Keratinocyte (primary cell): ENCODE measurements at regions not wholly inside any gene's neighbourhood (a gene's known extent, or its start where the extent isn't known, plus 50 kb on each side); places are given as distances from the start of the nearest gene placed in this dataset.

Experiments used
- DNase-seq: peaks from one replicate; pipeline ENCODE4 v3.0.0-alpha.2; 2011; ENCODE audit warnings: low read depth, missing footprints, low spot score
- FAIRE-seq: peaks from 2 replicates; lab custom pipeline; 2011; peaks lifted over from hg19 to GRCh38; lab: Jason Lieb, UNC
- H2AFZ ChIP-seq: 2 replicates; pipeline ENCODE4 v1.6.0; 2012; ENCODE audit warnings: low read length, control low read depth, inconsistent platforms; ENCODE audit not compliant: control insufficient read depth
- H3K27ac ChIP-seq: 2 replicates; pipeline ENCODE4 v1.5.1; 2011; ENCODE audit warnings: low read length; ENCODE audit not compliant: control insufficient read depth, insufficient read depth
- H3K27me3 ChIP-seq: 3 replicates; pipeline ENCODE4 v1.6.0; 2011; ENCODE audit warnings: low read length; ENCODE audit not compliant: control insufficient read depth, insufficient read depth; ENCODE audit errors: extremely low read depth
- H3K36me3 ChIP-seq, 2 experiments: 2 replicates in 1 of 2; 3 replicates in 1 of 2; pipeline ENCODE4 v1.5.1; 2011; ENCODE audit warnings: low read length in 2 of 2, mild to moderate bottlenecking in 1 of 2; ENCODE audit not compliant: control insufficient read depth in 2 of 2, insufficient read depth in 2 of 2; ENCODE audit errors: extremely low read depth in 1 of 2
- H3K4me1 ChIP-seq: 3 replicates; pipeline ENCODE4 v1.5.1; 2011; ENCODE audit warnings: low read length; ENCODE audit not compliant: control insufficient read depth, insufficient read depth; ENCODE audit errors: extremely low read depth
- H3K4me2 ChIP-seq: 3 replicates; pipeline ENCODE4 v1.6.0; 2011; ENCODE audit warnings: low read depth, low read length; ENCODE audit not compliant: control insufficient read depth, insufficient read depth; ENCODE audit errors: extremely low read depth
- H3K4me3 ChIP-seq, 3 experiments: fragments of 200-600 bp in 1 of 3; sonication (generic) in 1 of 3; 2 replicates in 2 of 3; 3 replicates in 1 of 3; pipeline ENCODE4 v1.5.1; 2011 to 2016; ENCODE audit warnings: low read length in 3 of 3, mild to moderate bottlenecking in 3 of 3, control low read depth in 2 of 3, inconsistent platforms in 1 of 3, low read depth in 1 of 3, mixed read lengths in 1 of 3, mixed run types in 1 of 3, moderate library complexity in 1 of 3; ENCODE audit not compliant: control insufficient read depth in 2 of 3, insufficient read depth in 2 of 3; ENCODE audit errors: extremely low read depth in 1 of 3
- H3K79me2 ChIP-seq: 2 replicates; pipeline ENCODE4 v1.6.0; 2012; ENCODE audit warnings: low read length; ENCODE audit not compliant: control insufficient read depth, insufficient read depth
- H3K9ac ChIP-seq: 3 replicates; pipeline ENCODE4 v1.6.0; 2011; ENCODE audit warnings: low read length; ENCODE audit not compliant: control insufficient read depth, insufficient read depth; ENCODE audit errors: extremely low read depth
- H3K9me1 ChIP-seq: 3 replicates; pipeline ENCODE4 v1.6.0; 2011; ENCODE audit warnings: low read length; ENCODE audit not compliant: control insufficient read depth, insufficient read depth; ENCODE audit errors: extremely low read depth
- H3K9me3 ChIP-seq: 2 replicates; pipeline ENCODE4 v1.5.1; 2012; ENCODE audit warnings: low read depth, low read length; ENCODE audit not compliant: control insufficient read depth
- H4K20me1 ChIP-seq: 3 replicates; pipeline ENCODE4 v1.6.0; 2011; ENCODE audit warnings: low read length; ENCODE audit not compliant: control insufficient read depth, insufficient read depth; ENCODE audit errors: extremely low read depth
- EZH2 ChIP-seq: IDR thresholded peaks from one replicate; pipeline ENCODE4 v1.6.1; 2012; ENCODE audit warnings: inconsistent platforms, mild to moderate bottlenecking, low read length, moderate library complexity
- dilution Hi-C: fragments of 300-500 bp; cut with MboI; formaldehyde crosslinking; loops from one replicate; pipeline ENCODE4 v1.7.0; 2020; ENCODE audit warnings: low sequenced_read_pairs; ENCODE audit not compliant: extremely low pct_ligation_motif_present
- TF ChIP-seq, protein P1 (sequence below), 3 experiments: IDR thresholded peaks in 1 of 3; conservative IDR thresholded peaks in 1 of 3; optimal IDR thresholded peaks in 1 of 3; 2 replicates in 2 of 3; 3 replicates in 1 of 3; pipeline versions ENCODE3 to v1.5.1; 2011; ENCODE audit warnings: low read length in 3 of 3, mild to moderate bottlenecking in 3 of 3, moderate library complexity in 2 of 3, control low read depth in 1 of 3, inconsistent platforms in 1 of 3; ENCODE audit not compliant: insufficient read depth in 2 of 3; ENCODE audit errors: extremely low read depth in 1 of 3

DNA sequence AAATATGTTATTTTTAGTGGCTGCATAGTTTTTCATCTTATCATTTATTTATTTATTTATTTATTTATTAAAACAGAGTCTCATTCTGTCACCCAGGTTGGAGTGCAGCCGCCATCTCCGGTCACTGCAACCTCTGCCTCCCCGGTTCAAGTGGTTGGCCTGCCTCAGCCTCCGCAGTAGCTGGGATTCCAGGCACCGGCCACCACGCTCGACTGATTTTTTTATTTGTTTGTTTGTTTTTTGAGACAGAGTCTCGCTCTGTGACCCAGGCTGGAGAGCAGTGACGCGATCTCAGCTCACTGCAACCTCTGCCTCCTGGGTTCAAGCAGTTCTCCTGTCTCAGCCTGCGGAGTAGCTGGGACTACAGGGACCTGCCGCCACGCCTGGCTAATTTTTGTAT is 262.9 kb upstream of the DDI1 start:
- Histone ChIP-seq H3K4me3 (no peak overlapping the region), H3K27ac (no peak overlapping the region), H3K9ac (no peak overlapping the region), H3K36me3 (no peaks in the 10 kb centered on the region), H3K9me1 (no peaks in the 10 kb centered on the region), H3K4me2 (no peak overlapping the region), H4K20me1 (no peaks in the 10 kb centered on the region), H3K79me2 (no peaks in the 10 kb centered on the region), H3K4me1 (peaks cover 15% of the 10 kb centered on the region), H3K27me3 (no peaks in the 10 kb centered on the region), H2AFZ (no peak overlapping the region), H3K9me3 (no peaks in the 10 kb centered on the region)
- dilution Hi-C loops, result no loop called here
- no peak for TF ChIP-seq EZH2
- TF ChIP-seq, protein P1, sequence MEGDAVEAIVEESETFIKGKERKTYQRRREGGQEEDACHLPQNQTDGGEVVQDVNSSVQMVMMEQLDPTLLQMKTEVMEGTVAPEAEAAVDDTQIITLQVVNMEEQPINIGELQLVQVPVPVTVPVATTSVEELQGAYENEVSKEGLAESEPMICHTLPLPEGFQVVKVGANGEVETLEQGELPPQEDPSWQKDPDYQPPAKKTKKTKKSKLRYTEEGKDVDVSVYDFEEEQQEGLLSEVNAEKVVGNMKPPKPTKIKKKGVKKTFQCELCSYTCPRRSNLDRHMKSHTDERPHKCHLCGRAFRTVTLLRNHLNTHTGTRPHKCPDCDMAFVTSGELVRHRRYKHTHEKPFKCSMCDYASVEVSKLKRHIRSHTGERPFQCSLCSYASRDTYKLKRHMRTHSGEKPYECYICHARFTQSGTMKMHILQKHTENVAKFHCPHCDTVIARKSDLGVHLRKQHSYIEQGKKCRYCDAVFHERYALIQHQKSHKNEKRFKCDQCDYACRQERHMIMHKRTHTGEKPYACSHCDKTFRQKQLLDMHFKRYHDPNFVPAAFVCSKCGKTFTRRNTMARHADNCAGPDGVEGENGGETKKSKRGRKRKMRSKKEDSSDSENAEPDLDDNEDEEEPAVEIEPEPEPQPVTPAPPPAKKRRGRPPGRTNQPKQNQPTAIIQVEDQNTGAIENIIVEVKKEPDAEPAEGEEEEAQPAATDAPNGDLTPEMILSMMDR (optimal IDR thresholded peaks at IDR 0.05 in 1 of 3, IDR thresholded peaks at IDR 0.05 in 1 of 3, conservative IDR thresholded peaks at IDR 0.05 in 1 of 3; ENCODE audit: extremely low read depth in 1 of 3, insufficient read depth in 2 of 3, low read length in 3 of 3), result no peak
- FAIRE-seq (no peak), DNase-seq (no peak)

DNA sequence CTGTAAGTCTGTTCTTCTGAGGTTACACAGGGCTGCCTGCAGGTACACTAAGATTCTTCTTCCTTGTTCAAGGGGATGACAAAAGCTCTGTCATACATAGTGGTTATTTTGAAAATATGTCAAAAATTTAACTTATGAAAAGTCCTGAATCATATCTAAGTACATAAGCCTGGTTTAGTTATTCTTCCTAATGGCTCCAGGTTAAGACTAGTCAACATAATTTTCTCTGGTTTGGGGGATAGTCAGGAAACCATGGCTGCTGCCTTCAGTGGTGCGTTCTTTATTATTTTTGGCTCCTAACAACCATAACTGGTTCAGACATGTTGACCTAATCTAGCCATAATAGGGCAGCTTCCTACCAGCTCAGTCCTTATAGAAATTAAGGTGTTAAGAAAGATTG is 257.4 kb upstream of the DDI1 start:
- Histone ChIP-seq H2AFZ (no peak overlapping the region), H3K79me2 (no peaks in the 10 kb centered on the region), H3K27me3 (no peaks in the 10 kb centered on the region), H3K36me3 (no peaks in the 10 kb centered on the region), H3K27ac (no peak overlapping the region), H3K9me1 (no peaks in the 10 kb centered on the region), H3K4me3 (no peak overlapping the region), H3K4me1 (peaks cover 25% of the 10 kb centered on the region), H4K20me1 (no peaks in the 10 kb centered on the region), H3K4me2 (no peak overlapping the region), H3K9me3 (no peaks in the 10 kb centered on the region), H3K9ac (no peak overlapping the region)
- peak; percentile 49 for DNase-seq
- FAIRE-seq, result peak; percentile 85
- TF ChIP-seq, protein P1 (optimal IDR thresholded peaks at IDR 0.05 in 1 of 3, IDR thresholded peaks at IDR 0.05 in 1 of 3, conservative IDR thresholded peaks at IDR 0.05 in 1 of 3; ENCODE audit: extremely low read depth in 1 of 3, insufficient read depth in 2 of 3, low read length in 3 of 3), result no peak
- TF ChIP-seq EZH2, result no peak
- dilution Hi-C loops, result no loop called here
